Stimulated activated naive B cell treated with anti-CD40 and anti-IgM and Interleukin-4, amounts not matched to agents 10 μg/mL and 1 μg/mL and 100 μg/mL, for 72 hours (primary cell): ENCODE measurements at regions not wholly inside any gene's neighbourhood (a gene's known extent, or its start where the extent isn't known, plus 50 kb on each side); places are given as distances from the start of the nearest gene placed in this dataset.

ENCODE experiments used
- ATAC-seq, 2 donors: fragments of 150-1000 bp; cut with Tn5 transposase; replicated peaks; 2 replicates each; pipeline ENCODE4 v1.10.0; 2021; ENCODE audit warnings: moderate library complexity in 1 of 2
- DNase-seq: peaks from one replicate; pipeline ENCODE4 v3.0.0; 2021
- H3K27ac Mint-ChIP-seq: one replicate; pipeline ENCODE4 v1.8.0; 2022; ENCODE audit warnings: mild to moderate bottlenecking, mixed read lengths
- H3K27me3 Mint-ChIP-seq, 2 donors: one replicate each; pipeline ENCODE4 v1.8.0; 2022; ENCODE audit warnings: mixed read lengths in 2 of 2
- H3K36me3 Mint-ChIP-seq, 2 donors: one replicate each; pipeline ENCODE4 v1.8.0; 2022; ENCODE audit warnings: mixed read lengths in 2 of 2, mild to moderate bottlenecking in 1 of 2
- H3K4me1 Mint-ChIP-seq, 2 donors: one replicate each; pipeline ENCODE4 v1.8.0; 2022; ENCODE audit warnings: mixed read lengths in 2 of 2, mild to moderate bottlenecking in 1 of 2
- H3K4me3 Mint-ChIP-seq, 2 donors: one replicate each; pipeline ENCODE4 v1.8.0; 2022; ENCODE audit warnings: mild to moderate bottlenecking in 2 of 2, mixed read lengths in 2 of 2, moderate library complexity in 1 of 2
- H3K9me3 Mint-ChIP-seq, 2 donors: one replicate each; pipeline ENCODE4 v1.8.0; 2022; ENCODE audit warnings: mixed read lengths in 2 of 2, mild to moderate bottlenecking in 1 of 2

- no peak for ATAC-seq
- Mint-ChIP-seq H3K4me1 (peaks cover 9 to 20% of the 10 kb centered on the region in 2 donors), H3K27ac (no peak overlapping the region), H3K27me3 (no peaks in the 10 kb centered on the region), H3K36me3 (no peaks in the 10 kb centered on the region), H3K4me3 (no peak overlapping the region), H3K9me3 (no peaks in the 10 kb centered on the region)
- DNase-seq: no peak
Observed at GRCh38 chr2:145025382-145025781, 505.5 kb upstream of the ZEB2 start.

GRCh38 chr2:145023334-145023934 is 503.5 kb upstream of the ZEB2 start:
- H3K9me3 Mint-ChIP-seq: no peaks in the 10 kb centered on the region
- H3K36me3 Mint-ChIP-seq: no peaks in the 10 kb centered on the region
- peaks cover 9 to 20% of the 10 kb centered on the region in 2 donors for H3K4me1 Mint-ChIP-seq
- no peaks in the 10 kb centered on the region for H3K27me3 Mint-ChIP-seq
- H3K4me3 Mint-ChIP-seq: no peak overlapping the region
- no peak overlapping the region for H3K27ac Mint-ChIP-seq
- DNase-seq (no peak), ATAC-seq (no peak)

- peak overlapping the region; percentile 16 for H3K27ac Mint-ChIP-seq
- H3K36me3 Mint-ChIP-seq: no peaks in the 10 kb centered on the region
- no peaks in the 10 kb centered on the region for H3K27me3 Mint-ChIP-seq
- ATAC-seq: no peak
- no peaks in the 10 kb centered on the region for H3K9me3 Mint-ChIP-seq
- peaks cover 9 to 20% of the 10 kb centered on the region in 2 donors for H3K4me1 Mint-ChIP-seq
- no peak overlapping the region for H3K4me3 Mint-ChIP-seq
- DNase-seq: no peak
Observed at GRCh38 chr2:145022666-145023333, 502.9 kb upstream of the ZEB2 start.

- H3K36me3 Mint-ChIP-seq: no peaks in the 10 kb centered on the region
- no peak overlapping the region for H3K4me3 Mint-ChIP-seq
- no peak for ATAC-seq
- no peak for DNase-seq
- H3K27ac Mint-ChIP-seq: no peak overlapping the region
- H3K4me1 Mint-ChIP-seq: peaks cover 9 to 20% of the 10 kb centered on the region in 2 donors
- no peaks in the 10 kb centered on the region for H3K9me3 Mint-ChIP-seq
- no peaks in the 10 kb centered on the region for H3K27me3 Mint-ChIP-seq
Observed at GRCh38 chr2:145021962-145022665, 502.2 kb upstream of the ZEB2 start.

- Mint-ChIP-seq H3K27ac (no peak overlapping the region), H3K4me1 (peaks cover 9 to 20% of the 10 kb centered on the region in 2 donors), H3K4me3 (no peak overlapping the region), H3K9me3 (no peaks in the 10 kb centered on the region), H3K27me3 (no peaks in the 10 kb centered on the region), H3K36me3 (no peaks in the 10 kb centered on the region)
- ATAC-seq (no peak), DNase-seq (no peak)
Observed at GRCh38 chr2:145020694-145021093, 500.8 kb upstream of the ZEB2 start.

GRCh38 chr2:145020139-145020538 is 500.2 kb upstream of the ZEB2 start:
- ATAC-seq (no peak), DNase-seq (no peak)
- H3K9me3 Mint-ChIP-seq: no peaks in the 10 kb centered on the region
- no peak overlapping the region for H3K4me3 Mint-ChIP-seq
- H3K27ac Mint-ChIP-seq: no peak overlapping the region
- peaks cover 9 to 20% of the 10 kb centered on the region in 2 donors for H3K4me1 Mint-ChIP-seq
- no peaks in the 10 kb centered on the region for H3K27me3 Mint-ChIP-seq
- H3K36me3 Mint-ChIP-seq: no peaks in the 10 kb centered on the region

GRCh38 chr2:145018502-145018901 is 498.6 kb upstream of the ZEB2 start:
- no peak for DNase-seq
- H3K9me3 Mint-ChIP-seq: no peaks in the 10 kb centered on the region
- H3K27ac Mint-ChIP-seq: no peak overlapping the region

GRCh38 chr2:145017149-145017548 is 497.2 kb upstream of the ZEB2 start:
- Mint-ChIP-seq H3K36me3 (no peaks in the 10 kb centered on the region), H3K4me1 (peaks cover 2 to 6% of the 10 kb centered on the region in 2 donors), H3K27me3 (no peaks in the 10 kb centered on the region), H3K4me3 (no peak overlapping the region), H3K27ac (no peak overlapping the region), H3K9me3 (no peaks in the 10 kb centered on the region)
- DNase-seq: no peak
- ATAC-seq: no peak

More at GRCh38 chr2:145018502-145018901, 498.6 kb upstream of the ZEB2 start:
- Mint-ChIP-seq H3K36me3 (no peaks in the 10 kb centered on the region), H3K4me3 (no peak overlapping the region), H3K4me1 (peaks cover 9 to 19% of the 10 kb centered on the region in 2 donors), H3K27me3 (no peaks in the 10 kb centered on the region)
- no peak for ATAC-seq

- Mint-ChIP-seq H3K4me3 (no peak overlapping the region), H3K4me1 (peaks cover 0 to 1% of the 10 kb centered on the region in 2 donors), H3K9me3 (no peaks in the 10 kb centered on the region), H3K27ac (no peak overlapping the region), H3K36me3 (no peaks in the 10 kb centered on the region), H3K27me3 (no peaks in the 10 kb centered on the region)
- no peak for DNase-seq
- no peak for ATAC-seq
Observed at GRCh38 chr2:145016711-145017110, 496.8 kb upstream of the ZEB2 start.

- H3K27me3 Mint-ChIP-seq: no peaks in the 10 kb centered on the region
- H3K36me3 Mint-ChIP-seq: no peaks in the 10 kb centered on the region
- DNase-seq: no peak
- H3K4me3 Mint-ChIP-seq: no peak overlapping the region
- peaks cover 0 to 2% of the 10 kb centered on the region in 2 donors for H3K4me1 Mint-ChIP-seq
- no peak overlapping the region for H3K27ac Mint-ChIP-seq
- no peaks in the 10 kb centered on the region for H3K9me3 Mint-ChIP-seq
- ATAC-seq: no peak
Observed at GRCh38 chr2:145015561-145015960, 495.6 kb upstream of the ZEB2 start.

GRCh38 chr2:145012806-145013205 is 492.9 kb upstream of the ZEB2 start:
- ATAC-seq (no peak), DNase-seq (no peak)
- Mint-ChIP-seq H3K4me3 (no peak overlapping the region), H3K36me3 (no peaks in the 10 kb centered on the region), H3K27me3 (no peaks in the 10 kb centered on the region), H3K9me3 (no peaks in the 10 kb centered on the region), H3K27ac (no peak overlapping the region), H3K4me1 (peaks cover 0 to 2% of the 10 kb centered on the region in 2 donors)

- Mint-ChIP-seq H3K4me1 (peaks cover 0 to 2% of the 10 kb centered on the region in 2 donors), H3K27ac (no peak overlapping the region), H3K36me3 (no peaks in the 10 kb centered on the region), H3K9me3 (no peaks in the 10 kb centered on the region), H3K27me3 (no peaks in the 10 kb centered on the region), H3K4me3 (no peak overlapping the region)
- DNase-seq (no peak), ATAC-seq (no peak)
Observed at GRCh38 chr2:145012214-145012670, 492.3 kb upstream of the ZEB2 start.

- Mint-ChIP-seq H3K9me3 (no peaks in the 10 kb centered on the region), H3K36me3 (no peaks in the 10 kb centered on the region), H3K27ac (no peak overlapping the region), H3K4me1 (peaks cover 0 to 2% of the 10 kb centered on the region in 2 donors), H3K4me3 (no peak overlapping the region), H3K27me3 (no peaks in the 10 kb centered on the region)
- DNase-seq (no peak), ATAC-seq (no peak)
Observed at GRCh38 chr2:145010635-145011034, 490.7 kb upstream of the ZEB2 start.

GRCh38 chr2:145007960-145008263 is 488.0 kb upstream of the ZEB2 start:
- Mint-ChIP-seq H3K27me3 (no peaks in the 10 kb centered on the region), H3K36me3 (no peaks in the 10 kb centered on the region), H3K9me3 (no peaks in the 10 kb centered on the region), H3K4me3 (no peak overlapping the region), H3K4me1 (peaks cover 0 to 2% of the 10 kb centered on the region in 2 donors), H3K27ac (no peak overlapping the region)
- ATAC-seq: no peak
- DNase-seq: no peak
